Suprapubic skin (tissue), 4 donors: ENCODE measurements at regions not wholly inside any gene's neighbourhood (a gene's known extent, or its start where the extent isn't known, plus 50 kb on each side); places are given as distances from the start of the nearest gene placed in this dataset.
A peak's percentile ranks its signal among the peaks of the same experiment; 100 is the strongest.

Experiments
- DNase-seq, 2 donors: peaks; one replicate each; pipeline ENCODE4 v3.0.0-alpha.2; 2019; ENCODE audit warnings: low spot score in 2 of 2
- H3K27ac ChIP-seq: fragments of 200-600 bp; sonication (generic); one replicate; pipeline ENCODE4 v1.5.1; 2019
- H3K27me3 ChIP-seq: fragments of 200-600 bp; sonication (generic); one replicate; pipeline ENCODE4 v1.5.1; 2019
- H3K36me3 ChIP-seq: fragments of 200-600 bp; sonication (generic); one replicate; pipeline ENCODE4 v1.5.1; 2019
- H3K4me1 ChIP-seq: fragments of 200-600 bp; sonication (generic); one replicate; pipeline ENCODE4 v1.5.1; 2019
- H3K4me3 ChIP-seq: fragments of 200-600 bp; sonication (generic); one replicate; pipeline ENCODE4 v1.5.1; 2019; ENCODE audit warnings: mild to moderate bottlenecking
- H3K9me3 ChIP-seq: fragments of 200-600 bp; sonication (generic); one replicate; pipeline ENCODE4 v1.5.1; 2019
- CTCF ChIP-seq, 2 donors: fragments of 200-600 bp in 1 of 2; fragments of 450-650 bp in 1 of 2; sonication (generic) in 1 of 2; IDR thresholded peaks; one replicate each; pipeline ENCODE4 v1.5.1; 2016 to 2019; ENCODE audit warnings: antibody characterized with exemption in 2 of 2, mild to moderate bottlenecking in 1 of 2, moderate library complexity in 1 of 2
- EP300 ChIP-seq: sonication (generic); formaldehyde crosslinking; IDR thresholded peaks from one replicate; pipeline ENCODE4 v1.6.1; 2017; ENCODE audit warnings: antibody characterized with exemption
- POLR2A ChIP-seq, 2 donors: fragments of 450-650 bp; IDR thresholded peaks; one replicate each; pipeline ENCODE4 v1.6.1; 2017; ENCODE audit warnings: antibody characterized with exemption in 2 of 2, mild to moderate bottlenecking in 2 of 2, moderate library complexity in 2 of 2
- POLR2AphosphoS5 ChIP-seq, 3 donors: sonication (generic); formaldehyde crosslinking; IDR thresholded peaks; one replicate each; pipeline ENCODE4 v1.6.1; 2017; ENCODE audit warnings: antibody characterized with exemption in 3 of 3
- WGBS: methylation state at CpG from one replicate; pipeline ENCODE4 v1.1.5; 2018; 5-methylcytosine and 5-hydroxymethylcytosine counted together

GRCh38 chrX:1099146-1099770, 113.2 kb downstream of the CRLF2 start:
- Histone ChIP-seq H3K27me3 (no peaks in the 10 kb centered on the region), H3K36me3 (no peaks in the 10 kb centered on the region), H3K4me1 (no peaks in the 10 kb centered on the region), H3K27ac (no peak overlapping the region), H3K4me3 (no peak overlapping the region), H3K9me3 (peaks cover 8% of the 10 kb centered on the region)
- DNase-seq: no peak
- TF ChIP-seq POLR2AphosphoS5 (IDR thresholded peaks at IDR 0.05) (no peak), EP300 (no peak), CTCF (IDR thresholded peaks at IDR 0.05) (no peak), POLR2A (IDR thresholded peaks at IDR 0.05) (no peak)
- 82% methylated on average over 9 of the region's 9 CpGs for WGBS

- H3K4me3 ChIP-seq: no peak overlapping the region
- H3K36me3 ChIP-seq: no peaks in the 10 kb centered on the region
- H3K4me1 ChIP-seq: no peaks in the 10 kb centered on the region
- peak; percentile 6 to 34 for DNase-seq
- no peaks in the 10 kb centered on the region for H3K27me3 ChIP-seq
- WGBS: 90% methylated on average over 1 of the region's 1 CpG
- H3K27ac ChIP-seq: no peak overlapping the region
- peaks cover 8% of the 10 kb centered on the region for H3K9me3 ChIP-seq
- TF ChIP-seq EP300 (no peak), POLR2A (IDR thresholded peaks at IDR 0.05) (no peak), CTCF (IDR thresholded peaks at IDR 0.05) (no peak), POLR2AphosphoS5 (IDR thresholded peaks at IDR 0.05) (no peak)
Measured at GRCh38 chrX:1097328-1097727, 115.1 kb downstream of the CRLF2 start.

- Histone ChIP-seq H3K27ac (no peak overlapping the region), H3K9me3 (peaks cover 8% of the 10 kb centered on the region), H3K27me3 (no peaks in the 10 kb centered on the region), H3K4me3 (no peak overlapping the region), H3K36me3 (no peaks in the 10 kb centered on the region), H3K4me1 (no peaks in the 10 kb centered on the region)
- WGBS: 81% methylated on average over 17 of the region's 17 CpGs
- no peak for TF ChIP-seq CTCF (IDR thresholded peaks at IDR 0.05)
- no peak for TF ChIP-seq POLR2AphosphoS5 (IDR thresholded peaks at IDR 0.05)
- TF ChIP-seq POLR2A (IDR thresholded peaks at IDR 0.05): no peak
- TF ChIP-seq EP300: no peak
- DNase-seq: peak in 1 of 2 donors; percentile 21
Measured at GRCh38 chrX:1094566-1095333, 117.7 kb downstream of the CRLF2 start.

GRCh38 chrX:1093586-1094421, 118.6 kb downstream of the CRLF2 start:
- no peaks in the 10 kb centered on the region for H3K36me3 ChIP-seq
- TF ChIP-seq POLR2A (IDR thresholded peaks at IDR 0.05): no peak
- TF ChIP-seq CTCF (IDR thresholded peaks at IDR 0.05): no peak
- TF ChIP-seq EP300: no peak
- TF ChIP-seq POLR2AphosphoS5 (IDR thresholded peaks at IDR 0.05): no peak
- no peak overlapping the region for H3K4me3 ChIP-seq
- no peaks in the 10 kb centered on the region for H3K27me3 ChIP-seq
- WGBS: 45% methylated on average over 26 of the region's 26 CpGs
- peaks cover 8% of the 10 kb centered on the region for H3K9me3 ChIP-seq
- H3K27ac ChIP-seq: no peak overlapping the region
- peak in 1 of 2 donors; percentile 59 for DNase-seq
- H3K4me1 ChIP-seq: no peaks in the 10 kb centered on the region

DNA sequence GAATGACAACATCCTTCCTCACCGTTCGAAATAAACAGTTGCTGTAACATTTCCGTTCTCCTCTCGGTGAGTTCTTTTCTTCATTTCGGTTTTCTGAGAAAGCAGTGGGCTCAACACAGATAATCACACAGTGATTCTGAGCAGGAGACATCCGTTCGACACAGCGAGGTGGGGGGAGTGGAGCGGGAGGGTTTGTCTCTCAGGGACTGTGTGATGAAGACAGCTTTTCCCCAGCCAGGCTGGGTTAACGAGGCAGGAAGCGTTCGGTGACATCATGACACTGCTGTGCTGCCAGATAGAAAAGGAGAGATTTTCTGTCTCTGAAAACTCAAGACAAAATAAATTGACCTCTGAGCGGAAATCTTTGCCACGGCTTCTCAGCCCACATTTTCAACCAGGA, 119.3 kb downstream of the CRLF2 start:
- Histone ChIP-seq H3K36me3 (no peaks in the 10 kb centered on the region), H3K27me3 (no peaks in the 10 kb centered on the region), H3K4me1 (no peaks in the 10 kb centered on the region), H3K27ac (no peak overlapping the region), H3K9me3 (peaks cover 8% of the 10 kb centered on the region), H3K4me3 (no peak overlapping the region)
- DNase-seq: no peak
- 47% methylated on average over 14 of the region's 14 CpGs for WGBS
- TF ChIP-seq EP300: no peak
